Ovary (tissue), 3 donors: ENCODE measurements at regions not wholly inside any gene's neighbourhood (a gene's known extent, or its start where the extent isn't known, plus 50 kb on each side); places are given as distances from the start of the nearest gene placed in this dataset.

ENCODE experiments used
- CTCF ChIP-seq, 3 donors: fragments of 450-650 bp in 2 of 3; fragments of 200-600 bp in 1 of 3; IDR thresholded peaks; one replicate each; pipeline versions ENCODE4 v1.5.1 to v1.8.0; 2016 to 2022; ENCODE audit warnings: antibody characterized with exemption in 3 of 3, mild to moderate bottlenecking in 1 of 3
- POLR2A ChIP-seq: fragments of 450-650 bp; IDR thresholded peaks from one replicate; pipeline ENCODE4 v1.6.1; 2017; ENCODE audit warnings: antibody characterized with exemption, mild to moderate bottlenecking, moderate library complexity
- donor health status: DM: no; HTN: no; CAD: no.

DNA sequence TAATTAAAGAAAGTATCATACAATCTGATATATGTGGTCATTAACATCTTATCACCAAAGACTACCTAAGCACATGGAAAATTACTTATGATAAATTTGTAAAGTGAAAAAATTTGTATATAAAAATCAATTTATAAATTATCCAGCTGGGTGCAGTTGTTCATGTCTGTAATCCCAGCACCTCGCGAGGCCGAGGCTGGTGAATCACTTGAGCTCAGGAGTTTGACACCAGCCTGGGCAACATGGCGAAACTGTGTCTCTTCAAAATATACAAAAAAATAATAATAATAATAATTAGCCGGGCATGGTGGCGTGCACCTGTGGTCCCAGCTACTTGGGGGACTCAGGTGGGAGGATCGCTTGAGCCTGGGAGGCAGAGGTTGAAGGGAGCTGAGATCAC, 82.8 kb upstream of the SYT6 start:
- TF ChIP-seq POLR2A = no peak
- TF ChIP-seq CTCF (IDR thresholded peaks at IDR 0.05) = no peak
